Stimulated activated naive B cell treated with anti-CD40 and anti-IgM and Interleukin-4, amounts not matched to agents 10 μg/mL and 1 μg/mL and 100 μg/mL, for 72 hours (primary cell): ENCODE measurements at regions not wholly inside any gene's neighbourhood (a gene's known extent, or its start where the extent isn't known, plus 50 kb on each side); places are given as distances from the start of the nearest gene placed in this dataset.

Source experiments
- ATAC-seq, 2 donors: fragments of 150-1000 bp; cut with Tn5 transposase; replicated peaks; 2 replicates each; pipeline ENCODE4 v1.10.0; 2021; ENCODE audit warnings: moderate library complexity in 1 of 2
- DNase-seq: peaks from one replicate; pipeline ENCODE4 v3.0.0; 2021
- H3K27ac Mint-ChIP-seq: one replicate; pipeline ENCODE4 v1.8.0; 2022; ENCODE audit warnings: mild to moderate bottlenecking, mixed read lengths
- H3K27me3 Mint-ChIP-seq, 2 donors: one replicate each; pipeline ENCODE4 v1.8.0; 2022; ENCODE audit warnings: mixed read lengths in 2 of 2
- H3K36me3 Mint-ChIP-seq, 2 donors: one replicate each; pipeline ENCODE4 v1.8.0; 2022; ENCODE audit warnings: mixed read lengths in 2 of 2, mild to moderate bottlenecking in 1 of 2
- H3K4me1 Mint-ChIP-seq, 2 donors: one replicate each; pipeline ENCODE4 v1.8.0; 2022; ENCODE audit warnings: mixed read lengths in 2 of 2, mild to moderate bottlenecking in 1 of 2
- H3K4me3 Mint-ChIP-seq, 2 donors: one replicate each; pipeline ENCODE4 v1.8.0; 2022; ENCODE audit warnings: mild to moderate bottlenecking in 2 of 2, mixed read lengths in 2 of 2, moderate library complexity in 1 of 2
- H3K9me3 Mint-ChIP-seq, 2 donors: one replicate each; pipeline ENCODE4 v1.8.0; 2022; ENCODE audit warnings: mixed read lengths in 2 of 2, mild to moderate bottlenecking in 1 of 2

DNA sequence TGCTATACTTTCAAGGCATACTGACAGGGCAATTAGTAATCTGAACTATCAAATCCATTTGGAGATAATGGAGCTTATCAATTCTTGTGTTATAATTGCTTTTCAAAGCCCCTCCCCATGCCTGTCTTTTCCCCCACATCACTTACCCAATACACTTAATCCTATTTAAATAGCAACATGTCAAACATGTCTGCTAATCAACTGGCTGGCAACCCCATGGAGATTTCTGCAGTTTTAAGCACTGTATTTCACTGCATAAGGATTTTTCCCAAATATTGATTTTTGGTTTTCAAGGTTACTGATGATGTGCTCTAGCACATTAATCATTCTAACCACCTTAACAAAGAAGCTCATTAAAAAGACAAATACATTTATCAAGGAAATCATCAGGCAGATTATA, 800.3 kb downstream of the PLA2G4A start:
- Mint-ChIP-seq H3K9me3 (peaks cover 0 to 8% of the 10 kb centered on the region in 2 donors), H3K27ac (no peak overlapping the region), H3K36me3 (no peaks in the 10 kb centered on the region), H3K4me3 (no peak overlapping the region), H3K27me3 (no peaks in the 10 kb centered on the region), H3K4me1 (no peaks in the 10 kb centered on the region)
- ATAC-seq (no peak), DNase-seq (no peak)

GRCh38 chr1:187630653-187631380, 802.1 kb downstream of the PLA2G4A start:
- H3K9me3 Mint-ChIP-seq = peaks cover 0 to 11% of the 10 kb centered on the region in 2 donors
- ATAC-seq = no peak
- H3K4me3 Mint-ChIP-seq = no peak overlapping the region
- H3K4me1 Mint-ChIP-seq = no peaks in the 10 kb centered on the region
- H3K27me3 Mint-ChIP-seq = no peaks in the 10 kb centered on the region
- DNase-seq = no peak
- no peaks in the 10 kb centered on the region for H3K36me3 Mint-ChIP-seq
- H3K27ac Mint-ChIP-seq = no peak overlapping the region

DNA sequence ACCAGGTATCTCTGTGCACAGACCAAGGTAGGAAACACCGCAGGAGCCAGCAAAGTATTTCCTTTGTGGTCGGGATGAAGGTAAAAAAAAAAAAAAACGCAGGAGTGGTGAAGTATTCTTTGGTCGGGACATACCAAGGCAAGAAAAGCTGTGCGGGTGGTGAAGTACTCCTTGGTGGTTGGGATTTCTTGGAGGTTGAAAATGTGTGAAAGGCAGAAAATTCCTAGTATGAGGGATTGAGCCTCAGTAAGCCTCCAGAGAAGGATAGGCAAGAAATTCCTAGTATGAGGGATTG, 802.6 kb downstream of the PLA2G4A start:
- H3K36me3 Mint-ChIP-seq = no peaks in the 10 kb centered on the region
- no peak overlapping the region for H3K27ac Mint-ChIP-seq
- no peaks in the 10 kb centered on the region for H3K27me3 Mint-ChIP-seq

GRCh38 chr1:187631984-187632383, 803.2 kb downstream of the PLA2G4A start:
- Mint-ChIP-seq H3K9me3 (peaks cover 2 to 15% of the 10 kb centered on the region in 2 donors), H3K36me3 (no peaks in the 10 kb centered on the region), H3K27ac (no peak overlapping the region), H3K4me3 (no peak overlapping the region), H3K4me1 (no peaks in the 10 kb centered on the region), H3K27me3 (no peaks in the 10 kb centered on the region)
- ATAC-seq = no peak
- no peak for DNase-seq

More for the DNA sequence above, 802.6 kb downstream of the PLA2G4A start:
- Mint-ChIP-seq H3K9me3 (peaks cover 0 to 11% of the 10 kb centered on the region in 2 donors), H3K4me1 (no peaks in the 10 kb centered on the region), H3K4me3 (no peak overlapping the region)
- ATAC-seq = no peak
- no peak for DNase-seq

DNA sequence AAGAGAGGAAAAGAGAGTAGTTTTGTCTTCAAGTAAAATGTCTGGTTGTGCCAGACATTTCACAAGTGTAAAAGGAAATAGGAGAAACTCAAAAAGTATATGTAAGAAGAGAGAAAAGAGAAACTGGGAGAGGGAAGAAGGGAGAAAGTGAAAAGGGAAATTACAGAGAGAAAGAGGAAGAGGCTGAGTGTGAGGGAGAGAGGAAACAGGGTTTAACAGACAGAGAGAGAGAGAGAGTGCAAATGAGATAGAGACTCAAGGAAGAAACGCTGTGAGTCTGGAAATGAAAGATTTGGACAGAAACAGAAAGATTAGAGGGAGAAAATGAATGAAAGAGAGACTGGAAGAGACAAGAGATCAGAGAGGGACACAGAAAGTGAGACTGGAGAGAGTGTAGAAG, 806.2 kb downstream of the PLA2G4A start:
- no peaks in the 10 kb centered on the region for H3K27me3 Mint-ChIP-seq
- peaks cover 10 to 17% of the 10 kb centered on the region in 2 donors for H3K9me3 Mint-ChIP-seq
- ATAC-seq = no peak
- no peak overlapping the region for H3K4me3 Mint-ChIP-seq
- no peaks in the 10 kb centered on the region for H3K36me3 Mint-ChIP-seq
- no peak for DNase-seq
- H3K4me1 Mint-ChIP-seq = no peaks in the 10 kb centered on the region
- H3K27ac Mint-ChIP-seq = no peak overlapping the region

DNA sequence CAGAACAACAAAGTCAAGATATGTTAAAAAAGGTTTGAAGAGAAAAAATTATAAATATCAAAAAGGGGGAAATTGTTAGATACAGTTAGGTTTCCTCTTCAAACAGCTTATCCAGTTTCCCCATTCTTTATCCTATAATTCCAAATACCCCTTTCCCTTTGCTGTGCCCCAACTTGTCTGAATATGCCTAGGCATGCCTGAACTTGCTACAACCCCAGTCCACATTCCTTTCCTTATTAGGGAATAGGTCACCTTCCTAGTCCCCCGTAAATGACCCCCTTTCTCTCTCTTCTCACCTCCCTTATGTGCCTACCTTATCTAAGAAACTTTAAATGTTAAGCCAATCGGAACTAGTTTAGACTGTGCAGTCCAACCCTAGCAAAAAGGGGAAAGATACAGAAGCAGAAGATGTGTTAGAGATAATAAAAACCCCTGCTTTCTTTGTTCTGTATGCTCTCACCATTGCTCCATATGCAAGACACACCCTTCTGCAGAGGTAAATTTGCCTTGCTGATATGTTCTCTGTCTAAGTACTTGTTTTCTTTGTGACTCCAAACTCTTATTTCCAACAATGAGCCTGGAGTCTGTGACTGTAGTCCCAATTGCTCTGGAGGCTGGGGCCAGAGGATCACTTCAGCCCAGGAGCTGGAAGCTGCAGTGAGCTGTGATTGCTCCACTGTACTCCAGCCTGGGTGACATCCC, 810.1 kb downstream of the PLA2G4A start:
- H3K4me1 Mint-ChIP-seq = no peaks in the 10 kb centered on the region
- no peak overlapping the region for H3K4me3 Mint-ChIP-seq
- no peak for ATAC-seq
- peaks cover 9 to 10% of the 10 kb centered on the region in 2 donors for H3K9me3 Mint-ChIP-seq
- H3K27ac Mint-ChIP-seq = no peak overlapping the region
- H3K36me3 Mint-ChIP-seq = no peaks in the 10 kb centered on the region
- no peaks in the 10 kb centered on the region for H3K27me3 Mint-ChIP-seq
- DNase-seq = no peak

- Mint-ChIP-seq H3K36me3 (no peaks in the 10 kb centered on the region), H3K4me3 (no peak overlapping the region), H3K27ac (no peak overlapping the region), H3K27me3 (no peaks in the 10 kb centered on the region), H3K4me1 (no peaks in the 10 kb centered on the region), H3K9me3 (peaks cover 6 to 10% of the 10 kb centered on the region in 2 donors)
- ATAC-seq (no peak), DNase-seq (no peak)
These were observed 812.3 kb downstream of the PLA2G4A start for GRCh38 chr1:187641015-187641414.

DNA sequence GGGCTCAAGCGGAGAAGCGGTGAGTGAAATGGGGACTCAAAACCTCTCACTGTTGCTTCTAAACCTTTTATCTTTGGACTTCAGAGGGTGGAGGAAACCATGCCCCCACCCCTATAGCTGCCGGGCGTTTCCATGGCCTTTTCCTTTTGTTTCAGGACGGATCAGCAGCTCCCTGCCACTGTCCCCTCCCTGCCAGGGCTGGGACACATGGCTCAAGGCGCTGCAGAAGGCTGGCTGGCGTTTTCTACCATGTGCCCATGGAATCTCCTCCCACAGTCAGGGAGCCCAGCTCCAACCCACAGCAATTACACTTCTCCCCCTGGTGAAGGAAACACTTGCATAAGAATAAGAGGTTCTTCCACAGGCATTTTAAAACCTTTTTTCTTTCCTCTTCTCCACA, 812.7 kb downstream of the PLA2G4A start:
- H3K36me3 Mint-ChIP-seq = no peaks in the 10 kb centered on the region
- H3K4me1 Mint-ChIP-seq = no peaks in the 10 kb centered on the region
- H3K27me3 Mint-ChIP-seq = no peaks in the 10 kb centered on the region
- no peak overlapping the region for H3K27ac Mint-ChIP-seq
- ATAC-seq (no peak), DNase-seq (no peak)
- no peak overlapping the region for H3K4me3 Mint-ChIP-seq
- H3K9me3 Mint-ChIP-seq = peaks cover 5 to 10% of the 10 kb centered on the region in 2 donors

- H3K27ac Mint-ChIP-seq = no peak overlapping the region
- H3K4me3 Mint-ChIP-seq = no peak overlapping the region
- ATAC-seq (no peak), DNase-seq (no peak)
- no peaks in the 10 kb centered on the region for H3K27me3 Mint-ChIP-seq
- H3K9me3 Mint-ChIP-seq = peaks cover 3 to 8% of the 10 kb centered on the region in 2 donors
- H3K4me1 Mint-ChIP-seq = no peaks in the 10 kb centered on the region
- H3K36me3 Mint-ChIP-seq = no peaks in the 10 kb centered on the region
These were observed 813.2 kb downstream of the PLA2G4A start for GRCh38 chr1:187641907-187642306.

DNA sequence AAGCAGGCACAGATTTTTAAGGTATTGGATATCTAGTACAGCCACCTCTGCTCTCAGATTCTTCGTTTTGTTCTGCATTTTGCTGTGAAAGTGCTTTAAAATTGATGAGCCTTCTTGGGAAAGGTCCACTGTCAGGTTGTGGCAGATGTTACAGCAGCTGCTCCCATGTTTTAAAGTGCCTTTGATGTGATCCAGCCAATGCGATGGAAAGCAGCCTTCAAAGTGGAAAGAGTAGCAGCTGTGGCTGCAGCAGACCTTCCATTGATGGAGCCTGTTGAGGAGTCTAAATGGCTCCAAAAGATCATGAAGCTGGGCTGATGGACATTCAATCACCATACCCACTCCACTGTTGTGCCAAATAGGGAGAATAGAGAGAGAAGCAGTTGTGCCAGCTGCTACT, 816.9 kb downstream of the PLA2G4A start:
- no peaks in the 10 kb centered on the region for H3K27me3 Mint-ChIP-seq
- no peak overlapping the region for H3K4me3 Mint-ChIP-seq
- no peak for DNase-seq
- H3K36me3 Mint-ChIP-seq = no peaks in the 10 kb centered on the region
- no peaks in the 10 kb centered on the region for H3K9me3 Mint-ChIP-seq
- H3K4me1 Mint-ChIP-seq = no peaks in the 10 kb centered on the region
- ATAC-seq = no peak
- H3K27ac Mint-ChIP-seq = no peak overlapping the region

DNA sequence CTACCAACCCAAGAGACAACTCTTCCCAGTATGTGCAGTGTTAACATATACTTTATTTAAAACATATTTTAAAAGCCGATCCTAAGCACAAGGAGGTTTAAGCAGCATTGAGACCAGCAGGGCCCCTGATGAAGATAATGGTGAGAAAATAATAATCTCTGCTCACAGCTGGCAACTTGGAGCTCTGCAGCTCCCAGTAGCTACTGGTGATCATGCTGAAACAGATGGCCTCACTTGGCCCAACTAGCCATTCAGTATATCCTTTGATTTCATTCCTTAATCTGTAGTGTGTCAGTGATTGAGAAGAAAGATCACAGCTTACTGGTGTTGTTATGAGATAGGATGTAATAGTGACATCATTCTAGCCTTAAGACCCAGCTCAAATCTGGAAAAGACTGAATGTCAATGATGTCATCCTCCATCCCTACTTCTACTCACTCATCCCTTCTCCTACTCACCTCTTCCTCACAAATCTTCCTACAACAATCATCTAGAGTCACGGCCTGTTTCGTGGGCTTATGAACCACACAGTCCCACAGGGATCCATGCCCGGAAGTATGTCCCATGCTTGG, 817.9 kb downstream of the PLA2G4A start:
- H3K27ac Mint-ChIP-seq = no peak overlapping the region
- DNase-seq (no peak), ATAC-seq (no peak)
- no peaks in the 10 kb centered on the region for H3K9me3 Mint-ChIP-seq
- no peaks in the 10 kb centered on the region for H3K36me3 Mint-ChIP-seq
- H3K4me1 Mint-ChIP-seq = no peaks in the 10 kb centered on the region
- no peaks in the 10 kb centered on the region for H3K27me3 Mint-ChIP-seq
- no peak overlapping the region for H3K4me3 Mint-ChIP-seq

- Mint-ChIP-seq H3K4me3 (no peak overlapping the region), H3K9me3 (peaks cover 0 to under 1% of the 10 kb centered on the region in 2 donors), H3K27me3 (no peaks in the 10 kb centered on the region), H3K36me3 (no peaks in the 10 kb centered on the region), H3K27ac (no peak overlapping the region), H3K4me1 (no peaks in the 10 kb centered on the region)
- no peak for ATAC-seq
- DNase-seq = no peak
These were observed 819.3 kb downstream of the PLA2G4A start for GRCh38 chr1:187648091-187648490.

GRCh38 chr1:187654635-187655034, 825.9 kb downstream of the PLA2G4A start:
- Mint-ChIP-seq H3K27me3 (no peaks in the 10 kb centered on the region), H3K4me1 (no peaks in the 10 kb centered on the region), H3K4me3 (no peak overlapping the region), H3K36me3 (no peaks in the 10 kb centered on the region), H3K9me3 (peaks cover 1 to 3% of the 10 kb centered on the region in 2 donors), H3K27ac (no peak overlapping the region)
- DNase-seq (no peak), ATAC-seq (no peak)

DNA sequence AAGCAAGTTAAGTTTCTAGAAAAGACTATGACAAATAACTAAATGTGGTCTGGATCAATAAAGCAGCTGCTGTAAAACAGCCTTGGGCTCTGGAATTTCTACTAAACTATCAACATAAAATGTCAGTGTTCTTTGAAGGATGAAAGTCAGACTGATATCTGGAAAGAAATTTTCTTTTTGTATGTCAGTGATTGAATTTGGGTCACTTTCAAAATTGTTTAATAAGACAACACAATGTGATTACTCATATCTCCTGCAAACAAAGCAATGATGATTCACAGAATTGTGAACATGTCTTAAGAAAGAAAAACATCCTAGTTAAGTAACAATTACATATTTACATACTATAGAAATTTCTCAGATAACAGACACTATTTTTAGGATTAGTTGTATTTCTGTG, 826.4 kb downstream of the PLA2G4A start:
- ATAC-seq (no peak), DNase-seq (no peak)
- Mint-ChIP-seq H3K4me3 (no peak overlapping the region), H3K36me3 (no peaks in the 10 kb centered on the region), H3K9me3 (peaks cover 1 to 3% of the 10 kb centered on the region in 2 donors), H3K27me3 (no peaks in the 10 kb centered on the region), H3K4me1 (no peaks in the 10 kb centered on the region), H3K27ac (no peak overlapping the region)

DNA sequence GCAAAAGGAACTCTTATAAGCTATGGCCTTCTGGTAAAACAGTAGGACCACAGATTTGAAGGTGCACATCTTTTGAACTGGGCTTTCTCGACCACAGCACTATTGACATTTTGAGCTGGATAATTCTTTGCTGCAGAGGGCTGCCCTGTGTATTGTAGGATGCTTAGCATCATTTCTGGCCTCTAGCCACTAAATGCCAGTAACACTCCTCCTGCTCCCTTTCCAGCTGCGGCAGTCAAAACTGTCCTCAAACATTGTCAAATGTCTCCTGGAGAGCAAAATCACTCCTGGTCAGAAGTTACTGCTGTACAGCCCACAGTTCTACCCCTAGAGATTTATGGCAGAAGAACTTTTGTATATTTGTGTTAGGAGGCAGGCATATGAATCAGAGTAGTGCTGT, 836.7 kb downstream of the PLA2G4A start:
- no peak overlapping the region for H3K27ac Mint-ChIP-seq
- H3K27me3 Mint-ChIP-seq = no peaks in the 10 kb centered on the region
- DNase-seq (no peak), ATAC-seq (no peak)
- H3K9me3 Mint-ChIP-seq = peaks cover 0 to 6% of the 10 kb centered on the region in 2 donors
- H3K4me3 Mint-ChIP-seq = no peak overlapping the region
- no peaks in the 10 kb centered on the region for H3K4me1 Mint-ChIP-seq
- no peaks in the 10 kb centered on the region for H3K36me3 Mint-ChIP-seq
